Activated naive CD4-positive, alpha-beta T cell treated with anti-CD3 and anti-CD28 coated beads, Interleukin-2, amount 50 U/mL, for 72 hours (primary cell): ENCODE measurements at regions not wholly inside any gene's neighbourhood (a gene's known extent, or its start where the extent isn't known, plus 50 kb on each side); places are given as distances from the start of the nearest gene placed in this dataset.

Source experiments
- ATAC-seq, 2 donors: fragments of 150-1000 bp; cut with Tn5 transposase; 2 replicates each; pipeline ENCODE4 v1.10.0; 2021; ENCODE audit warnings: mild to moderate bottlenecking in 2 of 2, moderate library complexity in 2 of 2
- DNase-seq, 2 donors: peaks; one replicate each; pipeline ENCODE4 v3.0.0; 2021 to 2022; ENCODE audit warnings: low spot score in 2 of 2
- H3K27ac Mint-ChIP-seq, 2 donors: one replicate each; pipeline ENCODE4 v1.8.0; 2022; ENCODE audit warnings: mild to moderate bottlenecking in 2 of 2, mixed read lengths in 2 of 2
- H3K36me3 Mint-ChIP-seq, 2 donors: one replicate each; pipeline ENCODE4 v1.8.0; 2022; ENCODE audit warnings: mixed read lengths in 2 of 2
- H3K9me3 Mint-ChIP-seq, 2 donors: one replicate each; pipeline ENCODE4 v1.8.0; 2022; ENCODE audit warnings: mixed read lengths in 2 of 2

- DNase-seq (no peak), ATAC-seq (no peak)
- Mint-ChIP-seq H3K9me3 (peaks cover 14 to 21% of the 10 kb centered on the region in 2 donors), H3K36me3 (peaks cover 0 to 10% of the 10 kb centered on the region in 2 donors), H3K27ac (no peak overlapping the region)
These were observed 219.4 kb upstream of the ROBO2 start for GRCh38 chr3:76820481-76820880.

GRCh38 chr3:76824658-76825240 is 215.2 kb upstream of the ROBO2 start:
- DNase-seq (no peak), ATAC-seq (no peak)
- H3K36me3 Mint-ChIP-seq = no peaks in the 10 kb centered on the region
- H3K9me3 Mint-ChIP-seq = peaks cover 7 to 17% of the 10 kb centered on the region in 2 donors
- H3K27ac Mint-ChIP-seq = no peak overlapping the region

- H3K27ac Mint-ChIP-seq = no peak overlapping the region
- H3K9me3 Mint-ChIP-seq = peaks cover 12 to 24% of the 10 kb centered on the region in 2 donors
- DNase-seq (no peak), ATAC-seq (no peak)
- peaks cover 0 to 5% of the 10 kb centered on the region in 2 donors for H3K36me3 Mint-ChIP-seq
These were observed 213.0 kb upstream of the ROBO2 start for GRCh38 chr3:76826861-76827260.

- peaks cover 18 to 31% of the 10 kb centered on the region in 2 donors for H3K9me3 Mint-ChIP-seq
- H3K36me3 Mint-ChIP-seq = peaks cover 0 to 5% of the 10 kb centered on the region in 2 donors
- ATAC-seq (no peak), DNase-seq (no peak)
- no peak overlapping the region for H3K27ac Mint-ChIP-seq
These were observed 212.1 kb upstream of the ROBO2 start for GRCh38 chr3:76827701-76828226.

GRCh38 chr3:76834657-76835056 is 205.2 kb upstream of the ROBO2 start:
- Mint-ChIP-seq H3K27ac (no peak overlapping the region), H3K9me3 (peaks cover 20 to 28% of the 10 kb centered on the region in 2 donors)
- no peak for ATAC-seq

GRCh38 chr3:76841747-76842146 is 198.2 kb upstream of the ROBO2 start:
- Mint-ChIP-seq H3K36me3 (no peaks in the 10 kb centered on the region), H3K27ac (no peak overlapping the region), H3K9me3 (peaks cover 11 to 16% of the 10 kb centered on the region in 2 donors)
- ATAC-seq (no peak), DNase-seq (no peak)

More at GRCh38 chr3:76834657-76835056, 205.2 kb upstream of the ROBO2 start:
- peaks cover 0 to 5% of the 10 kb centered on the region in 2 donors for H3K36me3 Mint-ChIP-seq
- DNase-seq = no peak

- Mint-ChIP-seq H3K9me3 (peaks cover 11 to 16% of the 10 kb centered on the region in 2 donors), H3K27ac (no peak overlapping the region), H3K36me3 (no peaks in the 10 kb centered on the region)
- no peak for ATAC-seq
- DNase-seq = no peak
These were observed 197.7 kb upstream of the ROBO2 start for GRCh38 chr3:76842216-76842615.

GRCh38 chr3:76855451-76855850 is 184.4 kb upstream of the ROBO2 start:
- no peak for ATAC-seq
- DNase-seq = no peak
- Mint-ChIP-seq H3K9me3 (peaks cover 10 to 15% of the 10 kb centered on the region in 2 donors), H3K27ac (no peak overlapping the region), H3K36me3 (peaks cover 0 to 4% of the 10 kb centered on the region in 2 donors)

- ATAC-seq (no peak), DNase-seq (no peak)
- Mint-ChIP-seq H3K9me3 (peaks cover 20 to 21% of the 10 kb centered on the region in 2 donors), H3K27ac (no peak overlapping the region), H3K36me3 (peaks cover 0 to 4% of the 10 kb centered on the region in 2 donors)
These were observed 180.3 kb upstream of the ROBO2 start for GRCh38 chr3:76859596-76859995.

GRCh38 chr3:76864355-76864754 is 175.5 kb upstream of the ROBO2 start:
- no peak for ATAC-seq
- no peaks in the 10 kb centered on the region for H3K36me3 Mint-ChIP-seq
- H3K27ac Mint-ChIP-seq = no peak overlapping the region
- H3K9me3 Mint-ChIP-seq = peaks cover 16 to 19% of the 10 kb centered on the region in 2 donors
- DNase-seq = no peak

- ATAC-seq (no peak), DNase-seq (no peak)
- Mint-ChIP-seq H3K9me3 (peaks cover 6 to 11% of the 10 kb centered on the region in 2 donors), H3K36me3 (no peaks in the 10 kb centered on the region), H3K27ac (no peak overlapping the region)
These were observed 173.0 kb upstream of the ROBO2 start for GRCh38 chr3:76866729-76867408.

GRCh38 chr3:76869726-76870384 is 170.0 kb upstream of the ROBO2 start:
- H3K27ac Mint-ChIP-seq = no peak overlapping the region
- H3K36me3 Mint-ChIP-seq = no peaks in the 10 kb centered on the region
- DNase-seq = no peak
- ATAC-seq = no peak
- peaks cover 0 to 8% of the 10 kb centered on the region in 2 donors for H3K9me3 Mint-ChIP-seq

- Mint-ChIP-seq H3K27ac (no peak overlapping the region), H3K36me3 (no peaks in the 10 kb centered on the region)
These were observed 168.2 kb upstream of the ROBO2 start for GRCh38 chr3:76871655-76872054.

GRCh38 chr3:76872999-76873398 is 166.9 kb upstream of the ROBO2 start:
- ATAC-seq (no peak), DNase-seq (no peak)
- H3K27ac Mint-ChIP-seq = no peak overlapping the region
- peaks cover 3 to 8% of the 10 kb centered on the region in 2 donors for H3K9me3 Mint-ChIP-seq
- no peaks in the 10 kb centered on the region for H3K36me3 Mint-ChIP-seq

More at GRCh38 chr3:76871655-76872054, 168.2 kb upstream of the ROBO2 start:
- H3K9me3 Mint-ChIP-seq = peaks cover 3 to 8% of the 10 kb centered on the region in 2 donors
- DNase-seq (no peak), ATAC-seq (no peak)

- ATAC-seq (no peak), DNase-seq (no peak)
- Mint-ChIP-seq H3K27ac (no peak overlapping the region), H3K36me3 (no peaks in the 10 kb centered on the region), H3K9me3 (peaks cover 3 to 4% of the 10 kb centered on the region in 2 donors)
These were observed 166.2 kb upstream of the ROBO2 start for GRCh38 chr3:76873532-76874242.

GRCh38 chr3:76879959-76880358 is 159.9 kb upstream of the ROBO2 start:
- DNase-seq (no peak), ATAC-seq (no peak)
- H3K36me3 Mint-ChIP-seq = peaks cover 0 to 6% of the 10 kb centered on the region in 2 donors
- peaks cover 11 to 13% of the 10 kb centered on the region in 2 donors for H3K9me3 Mint-ChIP-seq
- no peak overlapping the region for H3K27ac Mint-ChIP-seq
